ENCODE measurements at regions not wholly inside any gene's neighbourhood (a gene's known extent, or its start where the extent isn't known, plus 50 kb on each side); places are given as distances from the start of the nearest gene placed in this dataset.

DNA sequence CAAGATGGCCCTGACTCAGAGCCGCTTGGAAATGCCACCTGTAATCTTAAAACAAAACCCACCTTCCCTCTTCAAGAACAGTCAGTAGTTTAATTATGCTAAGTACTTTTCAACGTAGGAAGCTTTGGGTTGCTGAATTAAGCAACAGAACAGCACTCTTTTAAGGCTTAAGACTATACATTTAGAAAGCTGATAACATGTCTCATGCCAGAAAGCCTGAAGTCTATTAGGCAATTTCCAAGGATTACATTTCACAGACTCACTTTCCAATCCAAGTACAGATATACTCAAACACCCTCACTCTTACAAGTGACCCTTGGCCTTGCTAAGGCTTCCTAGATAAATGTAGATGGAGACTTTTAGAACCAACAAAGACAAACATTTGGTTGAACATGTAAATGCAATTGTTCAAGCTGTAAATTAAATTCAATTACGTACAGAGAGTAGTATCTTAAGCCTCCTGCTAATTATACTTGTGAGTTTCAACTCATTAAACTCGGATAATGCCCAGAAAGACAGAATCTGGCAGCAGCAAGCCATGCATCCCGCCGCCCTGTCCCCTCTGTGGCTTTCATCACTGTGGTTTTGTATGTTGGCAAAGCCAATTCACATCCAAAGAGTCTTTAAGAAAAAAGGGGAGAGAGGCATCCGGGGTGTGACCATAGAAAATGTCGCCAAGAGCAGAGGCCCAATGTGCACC lies 283.1 kb upstream of the NRP1 start:
- WGBS, 2 donors (ENCODE audit: low coverage in 1 of 2), result 85 to 86% methylated on average over 4 to 8 of the region's 8 CpGs
- Histone ChIP-seq H3K27me3 (no peaks in the 10 kb centered on the region), H3K27ac (no peak overlapping the region), H3K4me3 (no peak overlapping the region), H3K4me1 (peaks cover 0 to 4% (median 0%) of the 10 kb centered on the region in 4 donors), H3K36me3 (no peaks in the 10 kb centered on the region), H3K9me3 (no peaks in the 10 kb centered on the region)
- intact Hi-C loops (cut with DNase I; ENCODE audit: low total_unique reads), result no loop called here
- no peak for DNase-seq
- in situ Hi-C loops (cut with MboI; ENCODE audit: low pct_ligation_motif_present in 1 of 4, low pct_unique_long_range_greater_than_20kb in 1 of 4, low sequenced_read_pairs in 3 of 4), result no loop called here
- TF ChIP-seq, protein P1, sequence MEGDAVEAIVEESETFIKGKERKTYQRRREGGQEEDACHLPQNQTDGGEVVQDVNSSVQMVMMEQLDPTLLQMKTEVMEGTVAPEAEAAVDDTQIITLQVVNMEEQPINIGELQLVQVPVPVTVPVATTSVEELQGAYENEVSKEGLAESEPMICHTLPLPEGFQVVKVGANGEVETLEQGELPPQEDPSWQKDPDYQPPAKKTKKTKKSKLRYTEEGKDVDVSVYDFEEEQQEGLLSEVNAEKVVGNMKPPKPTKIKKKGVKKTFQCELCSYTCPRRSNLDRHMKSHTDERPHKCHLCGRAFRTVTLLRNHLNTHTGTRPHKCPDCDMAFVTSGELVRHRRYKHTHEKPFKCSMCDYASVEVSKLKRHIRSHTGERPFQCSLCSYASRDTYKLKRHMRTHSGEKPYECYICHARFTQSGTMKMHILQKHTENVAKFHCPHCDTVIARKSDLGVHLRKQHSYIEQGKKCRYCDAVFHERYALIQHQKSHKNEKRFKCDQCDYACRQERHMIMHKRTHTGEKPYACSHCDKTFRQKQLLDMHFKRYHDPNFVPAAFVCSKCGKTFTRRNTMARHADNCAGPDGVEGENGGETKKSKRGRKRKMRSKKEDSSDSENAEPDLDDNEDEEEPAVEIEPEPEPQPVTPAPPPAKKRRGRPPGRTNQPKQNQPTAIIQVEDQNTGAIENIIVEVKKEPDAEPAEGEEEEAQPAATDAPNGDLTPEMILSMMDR (IDR thresholded peaks at IDR 0.05), result no peak
- TF ChIP-seq POLR2A (IDR thresholded peaks at IDR 0.05) (no peak), EP300 (IDR thresholded peaks at IDR 0.05; ENCODE audit: low read depth) (no peak), POLR2AphosphoS5 (IDR thresholded peaks at IDR 0.05) (no peak)

DNA sequence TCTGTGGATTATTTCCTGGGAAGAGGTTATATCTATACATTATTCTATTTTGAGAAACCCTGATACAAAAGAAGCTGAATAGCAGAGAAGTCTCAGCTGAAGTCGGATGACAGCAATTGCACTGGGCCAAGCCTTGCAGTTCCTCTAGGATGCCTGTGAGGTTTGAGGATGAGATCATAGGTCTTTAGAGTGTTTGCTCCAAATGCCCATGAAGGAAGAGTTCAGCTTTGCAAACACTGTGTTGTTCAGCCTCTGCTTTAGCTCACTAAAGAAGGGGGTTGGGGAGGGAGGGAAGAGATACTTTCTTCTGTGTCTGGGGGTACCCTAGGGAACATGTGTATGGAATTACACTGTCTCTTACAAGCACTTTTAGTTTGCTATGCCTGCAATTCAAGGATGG lies 282.5 kb upstream of the NRP1 start:
- Histone ChIP-seq H3K27me3 (no peaks in the 10 kb centered on the region), H3K36me3 (no peaks in the 10 kb centered on the region), H3K4me1 (peaks cover 0 to 4% (median 0%) of the 10 kb centered on the region in 4 donors), H3K9me3 (no peaks in the 10 kb centered on the region), H3K4me3 (no peak overlapping the region), H3K27ac (no peak overlapping the region)
- TF ChIP-seq POLR2AphosphoS5 (IDR thresholded peaks at IDR 0.05) (no peak), POLR2A (IDR thresholded peaks at IDR 0.05) (no peak), EP300 (IDR thresholded peaks at IDR 0.05; ENCODE audit: low read depth) (no peak)
- TF ChIP-seq, protein P1 (IDR thresholded peaks at IDR 0.05), result no peak
- WGBS, 2 donors (ENCODE audit: low coverage in 1 of 2), result 71 to 83% methylated on average over 1 of the region's 1 CpG
- no peak for DNase-seq
- in situ Hi-C loops (cut with MboI; ENCODE audit: low pct_ligation_motif_present in 1 of 4, low pct_unique_long_range_greater_than_20kb in 1 of 4, low sequenced_read_pairs in 3 of 4) (no loop called here), intact Hi-C loops (cut with DNase I; ENCODE audit: low total_unique reads) (no loop called here)

DNA sequence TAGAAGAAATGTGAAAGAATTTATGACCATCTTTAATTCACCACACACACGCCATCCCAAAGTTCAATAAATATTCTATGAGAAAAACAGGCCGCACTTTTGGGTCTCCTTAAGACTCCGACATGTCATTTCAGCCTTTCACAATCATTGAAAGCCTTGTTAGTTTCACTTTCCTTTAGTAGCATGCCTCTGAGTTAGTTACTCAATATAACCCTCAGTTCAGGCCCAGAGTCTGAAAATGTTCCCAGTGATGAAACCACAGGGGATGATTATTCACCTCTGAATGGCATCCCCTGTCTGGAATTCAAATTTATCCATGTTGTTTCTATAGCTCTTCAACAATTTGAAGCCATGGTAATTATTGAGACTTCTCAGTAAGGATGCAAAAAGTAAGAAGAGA lies 278.1 kb upstream of the NRP1 start:
- H3K27me3 ChIP-seq, result no peaks in the 10 kb centered on the region
- no peak for DNase-seq
- H3K4me3 ChIP-seq, result no peak overlapping the region
- H3K9me3 ChIP-seq, result no peaks in the 10 kb centered on the region
- H3K27ac ChIP-seq, result peak overlapping the region in 3 of 4 donors; percentile 2 to 51 (median 4)
- TF ChIP-seq POLR2AphosphoS5 (IDR thresholded peaks at IDR 0.05), result no peak
- TF ChIP-seq, protein P1 (IDR thresholded peaks at IDR 0.05), result no peak
- no peak for TF ChIP-seq POLR2A (IDR thresholded peaks at IDR 0.05)
- TF ChIP-seq EP300 (IDR thresholded peaks at IDR 0.05; ENCODE audit: low read depth), result no peak
- intact Hi-C loops (cut with DNase I; ENCODE audit: low total_unique reads) (no loop called here), in situ Hi-C loops (cut with MboI; ENCODE audit: low pct_ligation_motif_present in 1 of 4, low pct_unique_long_range_greater_than_20kb in 1 of 4, low sequenced_read_pairs in 3 of 4) (no loop called here)
- WGBS, 2 donors (ENCODE audit: low coverage in 1 of 2), result 54 to 70% methylated on average over 3 of the region's 3 CpGs
- H3K4me1 ChIP-seq, result peaks cover 0 to 4% (median 0%) of the 10 kb centered on the region in 4 donors
- no peaks in the 10 kb centered on the region for H3K36me3 ChIP-seq

DNA sequence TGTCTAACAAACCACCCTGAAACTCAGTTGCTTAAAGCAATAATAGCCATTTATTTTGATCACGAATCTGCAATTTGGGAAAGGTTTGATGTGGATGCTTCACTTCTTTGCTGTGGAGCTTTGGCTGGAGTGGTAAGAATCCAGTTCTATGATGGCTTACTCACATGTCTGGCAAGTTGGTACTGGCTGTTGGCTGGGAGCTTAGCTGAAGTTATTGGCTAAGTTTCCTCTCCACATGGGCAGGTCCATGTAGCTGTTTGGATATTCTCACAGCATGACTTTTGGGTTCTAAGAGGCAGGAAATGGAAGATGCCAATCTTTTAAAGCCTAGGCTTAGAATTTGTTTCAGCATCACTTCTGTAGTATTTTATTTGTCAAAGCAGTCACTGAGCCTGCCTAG lies 277.6 kb upstream of the NRP1 start:
- H3K36me3 ChIP-seq, result no peaks in the 10 kb centered on the region
- TF ChIP-seq EP300 (IDR thresholded peaks at IDR 0.05; ENCODE audit: low read depth), result no peak
- no peak for TF ChIP-seq POLR2A (IDR thresholded peaks at IDR 0.05)
- no peak for TF ChIP-seq POLR2AphosphoS5 (IDR thresholded peaks at IDR 0.05)
- TF ChIP-seq, protein P1 (IDR thresholded peaks at IDR 0.05), result no peak
- in situ Hi-C loops (cut with MboI; ENCODE audit: low pct_ligation_motif_present in 1 of 4, low pct_unique_long_range_greater_than_20kb in 1 of 4, low sequenced_read_pairs in 3 of 4), result no loop called here
- 57 to 67% methylated on average over 1 of the region's 1 CpG for WGBS, 2 donors (ENCODE audit: low coverage in 1 of 2)
- H3K9me3 ChIP-seq, result no peaks in the 10 kb centered on the region
- DNase-seq, result no peak
- peaks cover 0 to 4% (median 0%) of the 10 kb centered on the region in 4 donors for H3K4me1 ChIP-seq
- peak overlapping the region in 2 of 4 donors; percentile 4 to 51 for H3K27ac ChIP-seq
- intact Hi-C loops (cut with DNase I; ENCODE audit: low total_unique reads), result no loop called here
- H3K27me3 ChIP-seq, result no peaks in the 10 kb centered on the region
- no peak overlapping the region for H3K4me3 ChIP-seq
